Breast epithelium (tissue), 3 donors: ENCODE measurements at regions not wholly inside any gene's neighbourhood (a gene's known extent, or its start where the extent isn't known, plus 50 kb on each side); places are given as distances from the start of the nearest gene placed in this dataset.

ENCODE experiments used
- POLR2AphosphoS5 ChIP-seq, 3 donors: sonication (generic); formaldehyde crosslinking; IDR thresholded peaks; one replicate each; pipeline ENCODE4 v1.6.1; 2017; ENCODE audit warnings: antibody characterized with exemption in 3 of 3
- TF ChIP-seq, protein P1 (sequence below), 3 donors: fragments of 450-650 bp; IDR thresholded peaks; one replicate each; pipeline ENCODE4 v1.5.1; 2016 to 2017; ENCODE audit warnings: antibody characterized with exemption in 3 of 3, mild to moderate bottlenecking in 3 of 3, moderate library complexity in 3 of 3

DNA sequence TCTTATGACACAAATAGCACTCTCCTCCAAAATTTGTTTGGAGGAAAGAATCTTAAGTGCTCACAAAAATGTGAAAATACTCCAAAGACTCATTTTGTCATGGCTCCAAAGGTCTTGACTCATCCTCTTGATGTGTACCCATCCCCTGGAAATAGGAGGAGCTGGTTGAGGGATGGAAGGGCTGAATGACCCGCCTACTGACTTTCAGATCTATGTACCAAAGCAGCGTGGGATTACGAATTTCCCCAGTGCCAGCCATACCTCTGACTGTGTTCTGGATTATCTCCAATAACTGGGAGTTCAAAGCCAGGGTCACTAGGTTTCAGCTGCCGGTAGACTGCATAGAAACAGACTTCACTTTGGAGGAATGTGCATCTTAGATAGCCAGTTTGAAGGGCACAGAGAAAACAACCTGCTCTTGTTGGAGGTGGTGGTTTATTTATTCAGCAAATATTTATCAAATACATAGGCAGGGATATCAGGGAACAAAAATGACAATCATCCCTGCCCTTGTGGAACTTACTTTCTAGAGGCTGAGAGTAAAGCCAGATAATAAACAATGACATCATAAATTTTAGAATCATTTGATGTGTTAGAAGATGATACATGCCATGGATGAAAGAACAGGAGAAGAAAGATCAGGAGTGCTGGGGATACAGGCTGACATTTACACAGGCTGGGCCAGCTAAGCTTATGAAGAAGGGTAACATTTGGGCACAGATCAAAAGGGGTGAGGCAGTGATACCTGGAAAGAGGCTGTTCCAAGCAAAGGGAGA, 246.6 kb downstream of the TBXT start:
- TF ChIP-seq, protein P1, sequence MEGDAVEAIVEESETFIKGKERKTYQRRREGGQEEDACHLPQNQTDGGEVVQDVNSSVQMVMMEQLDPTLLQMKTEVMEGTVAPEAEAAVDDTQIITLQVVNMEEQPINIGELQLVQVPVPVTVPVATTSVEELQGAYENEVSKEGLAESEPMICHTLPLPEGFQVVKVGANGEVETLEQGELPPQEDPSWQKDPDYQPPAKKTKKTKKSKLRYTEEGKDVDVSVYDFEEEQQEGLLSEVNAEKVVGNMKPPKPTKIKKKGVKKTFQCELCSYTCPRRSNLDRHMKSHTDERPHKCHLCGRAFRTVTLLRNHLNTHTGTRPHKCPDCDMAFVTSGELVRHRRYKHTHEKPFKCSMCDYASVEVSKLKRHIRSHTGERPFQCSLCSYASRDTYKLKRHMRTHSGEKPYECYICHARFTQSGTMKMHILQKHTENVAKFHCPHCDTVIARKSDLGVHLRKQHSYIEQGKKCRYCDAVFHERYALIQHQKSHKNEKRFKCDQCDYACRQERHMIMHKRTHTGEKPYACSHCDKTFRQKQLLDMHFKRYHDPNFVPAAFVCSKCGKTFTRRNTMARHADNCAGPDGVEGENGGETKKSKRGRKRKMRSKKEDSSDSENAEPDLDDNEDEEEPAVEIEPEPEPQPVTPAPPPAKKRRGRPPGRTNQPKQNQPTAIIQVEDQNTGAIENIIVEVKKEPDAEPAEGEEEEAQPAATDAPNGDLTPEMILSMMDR (IDR thresholded peaks at IDR 0.05): no peak
- no peak for TF ChIP-seq POLR2AphosphoS5 (IDR thresholded peaks at IDR 0.05)
